VCaP (cell line): ENCODE measurements at regions not wholly inside any gene's neighbourhood (a gene's known extent, or its start where the extent isn't known, plus 50 kb on each side); places are given as distances from the start of the nearest gene placed in this dataset.

ENCODE experiments used
- H3K27ac ChIP-seq: fragments of 450-650 bp; 2 replicates; pipeline ENCODE4 v1.5.1; 2017
- CTCF ChIP-seq: fragments of 450-650 bp; conservative IDR thresholded peaks from 2 replicates; pipeline ENCODE4 v1.5.1; 2017; ENCODE audit warnings: mild to moderate bottlenecking, moderate library complexity

GRCh38 chr6:119880840-119881239, 531.3 kb upstream of the MAN1A1 start:
- no peak overlapping the region for H3K27ac ChIP-seq

GRCh38 chr6:119879731-119880130, 530.2 kb upstream of the MAN1A1 start:
- no peak overlapping the region for H3K27ac ChIP-seq
- TF ChIP-seq CTCF: no peak

More at GRCh38 chr6:119880840-119881239, 531.3 kb upstream of the MAN1A1 start:
- TF ChIP-seq CTCF: no peak

GRCh38 chr6:119874381-119874780, 524.8 kb upstream of the MAN1A1 start:
- TF ChIP-seq CTCF: no peak
- H3K27ac ChIP-seq: no peak overlapping the region

GRCh38 chr6:119873107-119873506, 523.5 kb upstream of the MAN1A1 start:
- H3K27ac ChIP-seq: no peak overlapping the region
- no peak for TF ChIP-seq CTCF

GRCh38 chr6:119871520-119871919, 522.0 kb upstream of the MAN1A1 start:
- TF ChIP-seq CTCF: no peak
- H3K27ac ChIP-seq: no peak overlapping the region

GRCh38 chr6:119865466-119866350, 516.1 kb upstream of the MAN1A1 start:
- H3K27ac ChIP-seq: no peak overlapping the region
- TF ChIP-seq CTCF: no peak

GRCh38 chr6:119862719-119863118, 513.2 kb upstream of the MAN1A1 start:
- no peak overlapping the region for H3K27ac ChIP-seq
- TF ChIP-seq CTCF: no peak
